GM19043 (cell line): ENCODE measurements at regions not wholly inside any gene's neighbourhood (a gene's known extent, or its start where the extent isn't known, plus 50 kb on each side); places are given as distances from the start of the nearest gene placed in this dataset.

Source experiments
- ATAC-seq: cut with Tn5 transposase; IDR thresholded peaks from one replicate; pipeline ENCODE4 v1.9.1; 2021; ENCODE audit warnings: low read depth; ENCODE audit not compliant: unreplicated experiment

GRCh38 chr18:2313332-2313731, 258.0 kb downstream of the METTL4 start:
- ATAC-seq: no peak

- ATAC-seq: no peak
These were observed 255.1 kb downstream of the METTL4 start for GRCh38 chr18:2316082-2316750.

GRCh38 chr18:2316751-2317696, 254.3 kb downstream of the METTL4 start:
- no peak for ATAC-seq

GRCh38 chr18:2324459-2324858, 246.8 kb downstream of the METTL4 start:
- ATAC-seq: no peak

GRCh38 chr18:2325308-2325849, 245.9 kb downstream of the METTL4 start:
- no peak for ATAC-seq

- no peak for ATAC-seq
These were observed 245.4 kb downstream of the METTL4 start for GRCh38 chr18:2325933-2326332.

- no peak for ATAC-seq
These were observed 244.3 kb downstream of the METTL4 start for GRCh38 chr18:2326999-2327398.

GRCh38 chr18:2330764-2331163, 240.5 kb downstream of the METTL4 start:
- ATAC-seq: no peak

- ATAC-seq: no peak
These were observed 239.8 kb downstream of the METTL4 start for GRCh38 chr18:2331491-2331890.

GRCh38 chr18:2336690-2337392, 234.5 kb downstream of the METTL4 start:
- no peak for ATAC-seq

GRCh38 chr18:2337552-2338141, 233.7 kb downstream of the METTL4 start:
- ATAC-seq: no peak

GRCh38 chr18:2338601-2339000, 232.7 kb downstream of the METTL4 start:
- no peak for ATAC-seq

GRCh38 chr18:2340335-2340734, 231.0 kb downstream of the METTL4 start:
- no peak for ATAC-seq

GRCh38 chr18:2348003-2348402, 223.3 kb downstream of the METTL4 start:
- ATAC-seq: no peak

- no peak for ATAC-seq
These were observed 220.0 kb downstream of the METTL4 start for GRCh38 chr18:2351126-2351850.

- no peak for ATAC-seq
These were observed 217.0 kb downstream of the METTL4 start for GRCh38 chr18:2354292-2354691.

GRCh38 chr18:2356906-2357305, 214.4 kb downstream of the METTL4 start:
- no peak for ATAC-seq

GRCh38 chr18:2360861-2361260, 210.4 kb downstream of the METTL4 start:
- ATAC-seq: no peak

- ATAC-seq: no peak
These were observed 203.2 kb downstream of the METTL4 start for GRCh38 chr18:2368102-2368501.

- no peak for ATAC-seq
These were observed 194.6 kb downstream of the METTL4 start for GRCh38 chr18:2376707-2377106.
